Gastroesophageal sphincter (tissue), 4 donors: ENCODE measurements at regions not wholly inside any gene's neighbourhood (a gene's known extent, or its start where the extent isn't known, plus 50 kb on each side); places are given as distances from the start of the nearest gene placed in this dataset.
"Not testable (repeated sequence)": the region's sequence is repeated elsewhere in the genome, so short reads cannot be mapped to it uniquely, and the experiment has no call there.

ENCODE experiments used
- ATAC-seq: fragments of 150-250 bp; one replicate; pipeline ENCODE4 v1.9.1; 2016; ENCODE audit warnings: mild to moderate bottlenecking, moderate library complexity
- H3K27ac ChIP-seq, 4 donors: fragments of 200-600 bp; sonication (generic) in 3 of 4; 1 replicate in 3 of 4; 2 replicates in 1 of 4; pipeline ENCODE4 v1.5.1; 2016 to 2019
- H3K27me3 ChIP-seq: fragments of 200-600 bp; sonication (generic); one replicate; pipeline ENCODE4 v1.5.1; 2019
- H3K36me3 ChIP-seq, 2 donors: fragments of 200-600 bp; sonication (generic); one replicate each; pipeline ENCODE4 v1.5.1; 2019; ENCODE audit warnings: control low read depth in 1 of 2
- H3K4me1 ChIP-seq, 3 donors: fragments of 200-600 bp; sonication (generic); 1 replicate in 2 of 3; 2 replicates in 1 of 3; pipeline ENCODE4 v1.5.1; 2016 to 2019; ENCODE audit warnings: control low read depth in 2 of 3
- H3K4me3 ChIP-seq, 2 donors: fragments of 200-600 bp; sonication (generic); one replicate each; pipeline ENCODE4 v1.5.1; 2019; ENCODE audit warnings: mild to moderate bottlenecking in 1 of 2, moderate library complexity in 1 of 2
- H3K9me3 ChIP-seq, 3 donors: fragments of 200-600 bp; sonication (generic); one replicate each; pipeline ENCODE4 v1.5.1; 2017 to 2019; ENCODE audit warnings: control low read depth in 2 of 3
- CTCF ChIP-seq, 4 experiments: fragments of 200-600 bp in 2 of 4; fragments of 450-650 bp in 2 of 4; sonication (generic) in 1 of 4; IDR thresholded peaks; one replicate each; pipeline ENCODE4 v1.5.1; 2017 to 2019; ENCODE audit warnings: antibody characterized with exemption in 4 of 4, mild to moderate bottlenecking in 2 of 4, moderate library complexity in 2 of 4
- EP300 ChIP-seq: sonication (generic); formaldehyde crosslinking; IDR thresholded peaks from one replicate; pipeline ENCODE4 v1.6.1; 2017; ENCODE audit warnings: antibody characterized with exemption, mild to moderate bottlenecking
- POLR2A ChIP-seq, 2 donors: fragments of 450-650 bp; IDR thresholded peaks; one replicate each; pipeline ENCODE4 v1.6.1; 2017; ENCODE audit warnings: antibody characterized with exemption in 2 of 2, mild to moderate bottlenecking in 2 of 2, moderate library complexity in 1 of 2
- POLR2AphosphoS5 ChIP-seq: sonication (generic); formaldehyde crosslinking; IDR thresholded peaks from one replicate; pipeline ENCODE4 v1.6.1; 2017; ENCODE audit warnings: antibody characterized with exemption
- WGBS, 2 donors: methylation state at CpG; one replicate each; pipeline ENCODE4 v1.1.5; 2018; ENCODE audit warnings: low coverage in 1 of 2; 5-methylcytosine and 5-hydroxymethylcytosine counted together

- ATAC-seq, result no peak
- Histone ChIP-seq H3K9me3 (peaks cover 0 to 5% (median 0%) of the 10 kb centered on the region in 3 donors), H3K36me3 (no peaks in the 10 kb centered on the region), H3K27me3 (no peaks in the 10 kb centered on the region), H3K4me3 (no peak overlapping the region), H3K27ac (no peak overlapping the region), H3K4me1 (no peaks in the 10 kb centered on the region)
- TF ChIP-seq EP300 (no peak), CTCF (IDR thresholded peaks at IDR 0.05) (no peak), POLR2AphosphoS5 (no peak), POLR2A (IDR thresholded peaks at IDR 0.05) (no peak)
- WGBS, 2 donors, result 90 to 92% methylated on average over 3 to 4 of the region's 4 CpGs
Observed at GRCh38 chr20:12112089-12112474, 194.4 kb downstream of the BTBD3 start.

GRCh38 chr20:12112665-12113064 lies 195.0 kb downstream of the BTBD3 start:
- no peak overlapping the region for H3K4me3 ChIP-seq
- no peak for ATAC-seq
- TF ChIP-seq CTCF (IDR thresholded peaks at IDR 0.05) (no peak), POLR2AphosphoS5 (no peak), POLR2A (IDR thresholded peaks at IDR 0.05) (no peak), EP300 (no peak)
- H3K4me1 ChIP-seq, result no peaks in the 10 kb centered on the region
- no peaks in the 10 kb centered on the region for H3K36me3 ChIP-seq
- no peaks in the 10 kb centered on the region for H3K27me3 ChIP-seq
- no peaks in the 10 kb centered on the region for H3K9me3 ChIP-seq
- WGBS, 2 donors, result 69 to 100% methylated on average over 2 of the region's 2 CpGs
- no peak overlapping the region for H3K27ac ChIP-seq

GRCh38 chr20:12113075-12113467 lies 195.4 kb downstream of the BTBD3 start:
- no peak for ATAC-seq
- no peak overlapping the region for H3K27ac ChIP-seq
- no peaks in the 10 kb centered on the region for H3K27me3 ChIP-seq
- 96% methylated on average over 3 of the region's 3 CpGs; no CpG with 5 or more reads in 1 of the 2 donors for WGBS, 2 donors
- H3K36me3 ChIP-seq, result no peaks in the 10 kb centered on the region
- no peaks in the 10 kb centered on the region for H3K9me3 ChIP-seq
- no peaks in the 10 kb centered on the region for H3K4me1 ChIP-seq
- no peak for TF ChIP-seq POLR2A (IDR thresholded peaks at IDR 0.05)
- TF ChIP-seq POLR2AphosphoS5, result no peak
- TF ChIP-seq EP300, result no peak
- no peak for TF ChIP-seq CTCF (IDR thresholded peaks at IDR 0.05)
- H3K4me3 ChIP-seq, result no peak overlapping the region

GRCh38 chr20:12113468-12114371 lies 196.0 kb downstream of the BTBD3 start:
- Histone ChIP-seq H3K9me3 (no peaks in the 10 kb centered on the region), H3K27ac (no peak overlapping the region), H3K4me3 (no peak overlapping the region), H3K27me3 (no peaks in the 10 kb centered on the region), H3K36me3 (no peaks in the 10 kb centered on the region), H3K4me1 (no peaks in the 10 kb centered on the region)
- no peak for ATAC-seq
- 52 to 62% methylated on average over 5 to 9 of the region's 10 CpGs for WGBS, 2 donors
- TF ChIP-seq EP300 (no peak), POLR2A (IDR thresholded peaks at IDR 0.05) (no peak), POLR2AphosphoS5 (no peak), CTCF (IDR thresholded peaks at IDR 0.05) (no peak)

- H3K4me1 ChIP-seq, H3K4me3 ChIP-seq, H3K9me3 ChIP-seq, ATAC-seq, H3K27me3 ChIP-seq, H3K27ac ChIP-seq, H3K36me3 ChIP-seq: not testable (repeated sequence)
- 80 to 90% methylated on average over 1 to 7 of the region's 13 CpGs for WGBS, 2 donors
Observed at GRCh38 chr20:12129114-12129513, 211.4 kb downstream of the BTBD3 start.

- H3K36me3 ChIP-seq, H3K4me3 ChIP-seq, H3K9me3 ChIP-seq, H3K27me3 ChIP-seq, H3K27ac ChIP-seq, ATAC-seq, H3K4me1 ChIP-seq: not testable (repeated sequence)
- 85 to 97% methylated on average over 5 to 6 of the region's 10 CpGs for WGBS, 2 donors
Observed at GRCh38 chr20:12129532-12129931, 211.8 kb downstream of the BTBD3 start.
